ENCODE measurements at regions not wholly inside any gene's neighbourhood (a gene's known extent, or its start where the extent isn't known, plus 50 kb on each side); places are given as distances from the start of the nearest gene placed in this dataset.
"Not testable (repeated sequence)": the region's sequence is repeated elsewhere in the genome, so short reads cannot be mapped to it uniquely, and the experiment has no call there.

- not testable (repeated sequence) for H3K27ac ChIP-seq (ENCODE audit: low read depth); H3K36me3 ChIP-seq (ENCODE audit: insufficient read depth); H3K27ac Mint-ChIP-seq; H3K27me3 ChIP-seq (ENCODE audit: insufficient read depth); ATAC-seq; H3F3A ChIP-seq (replicated peaks; ENCODE audit: low read depth); H3K4me2 ChIP-seq; H3K9me2 ChIP-seq (ENCODE audit: insufficient read depth); H3K4me3 ChIP-seq; H3K79me2 ChIP-seq (replicated peaks; ENCODE audit: insufficient read depth); DNase-seq (ENCODE audit: low spot score); H3K4me1 ChIP-seq (ENCODE audit: insufficient read depth); H3K4me1 Mint-ChIP-seq; H4K20me1 ChIP-seq (replicated peaks; ENCODE audit: insufficient read depth); H3K4me3 Mint-ChIP-seq; H2AFZ ChIP-seq; H3K27me3 Mint-ChIP-seq (ENCODE audit: insufficient read depth, low read depth, poor library complexity)
- H3K36me3 Mint-ChIP-seq (ENCODE audit: low read depth), result peaks cover 12% of the 10 kb centered on the region; the same call in 2 of the 3 replicates
- peaks cover 89% of the 10 kb centered on the region for H3K9me3 Mint-ChIP-seq
Measured at GRCh38 chr14:106466483-106466882, 940.1 kb downstream of the TMEM121 start.

- not testable (repeated sequence) for H2AFZ ChIP-seq; H3K27ac ChIP-seq (ENCODE audit: low read depth); H3K4me1 ChIP-seq (ENCODE audit: insufficient read depth); H3K36me3 ChIP-seq (ENCODE audit: insufficient read depth); H3K27me3 Mint-ChIP-seq (ENCODE audit: insufficient read depth, low read depth, poor library complexity); H3K79me2 ChIP-seq (replicated peaks; ENCODE audit: insufficient read depth); H3K4me3 ChIP-seq; DNase-seq (ENCODE audit: low spot score); H3K4me1 Mint-ChIP-seq; H3K4me3 Mint-ChIP-seq; H3K27ac Mint-ChIP-seq; H4K20me1 ChIP-seq (replicated peaks; ENCODE audit: insufficient read depth); H3F3A ChIP-seq (replicated peaks; ENCODE audit: low read depth); ATAC-seq; H3K27me3 ChIP-seq (ENCODE audit: insufficient read depth); H3K4me2 ChIP-seq; H3K9me2 ChIP-seq (ENCODE audit: insufficient read depth)
- peaks cover 12% of the 10 kb centered on the region; the same call in 2 of the 3 replicates for H3K36me3 Mint-ChIP-seq (ENCODE audit: low read depth)
- peaks cover 80% of the 10 kb centered on the region for H3K9me3 Mint-ChIP-seq
Measured at GRCh38 chr14:106468869-106469268, 942.5 kb downstream of the TMEM121 start.

- not testable (repeated sequence) for H3K79me2 ChIP-seq (replicated peaks; ENCODE audit: insufficient read depth); H3K4me2 ChIP-seq; H3F3A ChIP-seq (replicated peaks; ENCODE audit: low read depth); H3K9me2 ChIP-seq (ENCODE audit: insufficient read depth); H3K27ac ChIP-seq (ENCODE audit: low read depth); H4K20me1 ChIP-seq (replicated peaks; ENCODE audit: insufficient read depth); H2AFZ ChIP-seq; H3K27me3 Mint-ChIP-seq (ENCODE audit: insufficient read depth, low read depth, poor library complexity); DNase-seq (ENCODE audit: low spot score); ATAC-seq; H3K4me1 ChIP-seq (ENCODE audit: insufficient read depth); H3K4me3 Mint-ChIP-seq; H3K36me3 ChIP-seq (ENCODE audit: insufficient read depth); H3K27me3 ChIP-seq (ENCODE audit: insufficient read depth); H3K4me3 ChIP-seq; H3K4me1 Mint-ChIP-seq; H3K27ac Mint-ChIP-seq
- peaks cover 83% of the 10 kb centered on the region for H3K9me3 Mint-ChIP-seq
- H3K36me3 Mint-ChIP-seq (ENCODE audit: low read depth), result peaks cover 12% of the 10 kb centered on the region; the same call in 2 of the 3 replicates
Measured at GRCh38 chr14:106470028-106470427, 943.6 kb downstream of the TMEM121 start.

- not testable (repeated sequence) for H3K27ac Mint-ChIP-seq; H3K36me3 ChIP-seq (ENCODE audit: insufficient read depth); H3K79me2 ChIP-seq (replicated peaks; ENCODE audit: insufficient read depth); DNase-seq (ENCODE audit: low spot score); H3K4me3 ChIP-seq; H3K4me2 ChIP-seq; H3K27me3 Mint-ChIP-seq (ENCODE audit: insufficient read depth, low read depth, poor library complexity); H3K36me3 Mint-ChIP-seq (ENCODE audit: low read depth); H3K9me2 ChIP-seq (ENCODE audit: insufficient read depth); H2AFZ ChIP-seq; H3K27ac ChIP-seq (ENCODE audit: low read depth); ATAC-seq; H3K4me3 Mint-ChIP-seq; H3K27me3 ChIP-seq (ENCODE audit: insufficient read depth); H4K20me1 ChIP-seq (replicated peaks; ENCODE audit: insufficient read depth); H3K4me1 ChIP-seq (ENCODE audit: insufficient read depth); H3F3A ChIP-seq (replicated peaks; ENCODE audit: low read depth); H3K4me1 Mint-ChIP-seq
- peaks cover 53% of the 10 kb centered on the region for H3K9me3 Mint-ChIP-seq
Measured at GRCh38 chr14:106474261-106475028, 948.1 kb downstream of the TMEM121 start.

- H4K20me1 ChIP-seq (replicated peaks; ENCODE audit: insufficient read depth); ATAC-seq; H3K36me3 ChIP-seq (ENCODE audit: insufficient read depth); H3K79me2 ChIP-seq (replicated peaks; ENCODE audit: insufficient read depth); H3K4me1 Mint-ChIP-seq; H3K27me3 ChIP-seq (ENCODE audit: insufficient read depth); H3K4me3 Mint-ChIP-seq; H3K27me3 Mint-ChIP-seq (ENCODE audit: insufficient read depth, low read depth, poor library complexity); H3K27ac ChIP-seq (ENCODE audit: low read depth); H3K36me3 Mint-ChIP-seq (ENCODE audit: low read depth); H3K4me3 ChIP-seq; H3F3A ChIP-seq (replicated peaks; ENCODE audit: low read depth); DNase-seq (ENCODE audit: low spot score); H3K4me2 ChIP-seq; H2AFZ ChIP-seq; H3K9me2 ChIP-seq (ENCODE audit: insufficient read depth); H3K27ac Mint-ChIP-seq; H3K4me1 ChIP-seq (ENCODE audit: insufficient read depth): not testable (repeated sequence)
- H3K9me3 Mint-ChIP-seq, result peaks cover 45% of the 10 kb centered on the region
Measured at GRCh38 chr14:106475214-106475613, 948.8 kb downstream of the TMEM121 start.

GRCh38 chr14:106477600-106477999 is 951.2 kb downstream of the TMEM121 start:
- H4K20me1 ChIP-seq (replicated peaks; ENCODE audit: insufficient read depth); DNase-seq (ENCODE audit: low spot score); H3K27me3 ChIP-seq (ENCODE audit: insufficient read depth); H3K79me2 ChIP-seq (replicated peaks; ENCODE audit: insufficient read depth); H3K36me3 ChIP-seq (ENCODE audit: insufficient read depth); H3K4me2 ChIP-seq; H3K27me3 Mint-ChIP-seq (ENCODE audit: insufficient read depth, low read depth, poor library complexity); H3K9me2 ChIP-seq (ENCODE audit: insufficient read depth); H3K4me1 Mint-ChIP-seq; H3K27ac ChIP-seq (ENCODE audit: low read depth); H3K4me3 ChIP-seq; H3K4me3 Mint-ChIP-seq; H3K4me1 ChIP-seq (ENCODE audit: insufficient read depth); H3K36me3 Mint-ChIP-seq (ENCODE audit: low read depth); H3K27ac Mint-ChIP-seq; H2AFZ ChIP-seq; H3F3A ChIP-seq (replicated peaks; ENCODE audit: low read depth); ATAC-seq: not testable (repeated sequence)
- peaks cover 31% of the 10 kb centered on the region for H3K9me3 Mint-ChIP-seq
